ENCODE measurements at regions not wholly inside any gene's neighbourhood (a gene's known extent, or its start where the extent isn't known, plus 50 kb on each side); places are given as distances from the start of the nearest gene placed in this dataset.

- TF ChIP-seq ZNF70 (CRISPR knock-in tag; IDR thresholded peaks at IDR 0.05) (no peak), PATZ1 (CRISPR knock-in tag; IDR thresholded peaks at IDR 0.05; ENCODE audit: borderline replicate concordance) (no peak), POU6F1 (CRISPR knock-in tag; IDR thresholded peaks at IDR 0.05; ENCODE audit: borderline replicate concordance, low read depth) (no peak), ARNTL (CRISPR knock-in tag; IDR thresholded peaks at IDR 0.05; ENCODE audit: borderline replicate concordance, low read depth) (no peak), RARB (CRISPR knock-in tag; IDR thresholded peaks at IDR 0.05) (no peak), CREB5 (CRISPR knock-in tag; IDR thresholded peaks at IDR 0.05; ENCODE audit: low read depth) (no peak), BACH2 (CRISPR knock-in tag; IDR thresholded peaks at IDR 0.05; ENCODE audit: borderline replicate concordance) (no peak), ZNF565 (CRISPR knock-in tag; conservative IDR thresholded peaks at IDR 0.05; ENCODE audit: low read depth) (no peak)
Measured at GRCh38 chrX:15939737-15940136, 85.1 kb upstream of the AP1S2 start.
